ENCODE measurements at regions not wholly inside any gene's neighbourhood (a gene's known extent, or its start where the extent isn't known, plus 50 kb on each side); places are given as distances from the start of the nearest gene placed in this dataset.

GRCh38 chr13:75038393-75039113 is 443.4 kb downstream of the TBC1D4 start:
- DNase-seq, result no peak

- no peak for DNase-seq
Measured at GRCh38 chr13:75025956-75026355, 456.0 kb downstream of the TBC1D4 start.

- DNase-seq, result no peak
Measured at GRCh38 chr13:75024602-75025001, 457.4 kb downstream of the TBC1D4 start.

GRCh38 chr13:75023609-75024008 is 458.4 kb downstream of the TBC1D4 start:
- no peak for DNase-seq

- no peak for DNase-seq
Measured at GRCh38 chr13:75021151-75021550, 460.8 kb downstream of the TBC1D4 start.

- no peak for DNase-seq
Measured at GRCh38 chr13:75016225-75016624, 465.7 kb downstream of the TBC1D4 start.

GRCh38 chr13:75013818-75014217 is 468.2 kb downstream of the TBC1D4 start:
- DNase-seq, result no peak

- DNase-seq, result peak; percentile 43
Measured at GRCh38 chr13:75010941-75011340, 471.0 kb downstream of the TBC1D4 start.

- no peak for DNase-seq
Measured at GRCh38 chr13:75008926-75009325, 473.0 kb downstream of the TBC1D4 start.

- no peak for DNase-seq
Measured at GRCh38 chr13:74990992-74991391, 491.0 kb downstream of the TBC1D4 start.

GRCh38 chr13:74987124-74987690 is 494.8 kb downstream of the TBC1D4 start:
- DNase-seq, result peak; percentile 50

- no peak for DNase-seq
Measured at GRCh38 chr13:74986609-74987008, 495.4 kb downstream of the TBC1D4 start.

GRCh38 chr13:74979703-74980102 is 502.3 kb downstream of the TBC1D4 start:
- peak; percentile 23 for DNase-seq

- DNase-seq, result no peak
Measured at GRCh38 chr13:74978591-74978990, 503.4 kb downstream of the TBC1D4 start.

GRCh38 chr13:74977498-74977897 is 504.5 kb downstream of the TBC1D4 start:
- DNase-seq, result no peak

GRCh38 chr13:74975111-74975510 is 506.9 kb downstream of the TBC1D4 start:
- DNase-seq, result no peak

GRCh38 chr13:74973935-74974879 is 507.8 kb downstream of the TBC1D4 start:
- DNase-seq, result no peak

- no peak for DNase-seq
Measured at GRCh38 chr13:74969419-74969818, 512.5 kb downstream of the TBC1D4 start.

- no peak for DNase-seq
Measured at GRCh38 chr13:74966814-74967424, 515.0 kb downstream of the TBC1D4 start.

- no peak for DNase-seq
Measured at GRCh38 chr13:74966275-74966674, 515.7 kb downstream of the TBC1D4 start.

- no peak for DNase-seq
Measured at GRCh38 chr13:74945637-74946036, 536.3 kb downstream of the TBC1D4 start.

- DNase-seq, result no peak
Measured at GRCh38 chr13:74931698-74932433, 550.1 kb downstream of the TBC1D4 start.

Data from NCI-H1694 treated with DMSO at 0.1 percent for 48 hours (cell line).